Kidney tubule cell (primary cell): ENCODE measurements at regions not wholly inside any gene's neighbourhood (a gene's known extent, or its start where the extent isn't known, plus 50 kb on each side); places are given as distances from the start of the nearest gene placed in this dataset.

Experiments used
- DNase-seq: peaks from one replicate; pipeline ENCODE4 v3.0.0-alpha.2; 2018; ENCODE audit warnings: low spot score

DNA sequence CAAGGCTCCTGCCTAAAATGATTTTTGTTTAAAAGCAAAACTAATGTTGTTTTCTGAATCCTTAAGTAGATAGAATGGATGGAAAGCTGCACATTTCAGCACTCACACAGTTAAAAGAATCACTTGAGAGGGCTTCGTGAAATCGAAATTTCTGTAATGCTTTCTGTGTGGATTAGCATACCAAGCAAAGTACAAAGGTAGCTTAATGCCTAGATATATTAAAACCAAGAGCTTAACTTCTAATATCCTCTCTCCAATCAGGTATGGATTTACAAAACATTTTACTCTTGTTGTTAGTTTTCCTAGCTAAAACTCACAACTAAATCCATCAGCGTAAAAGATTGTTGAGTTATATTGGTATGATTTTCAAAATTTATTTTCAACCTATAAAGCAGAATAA is 378.8 kb upstream of the PRMT6 start:
- no peak for DNase-seq

- no peak for DNase-seq
Observed at GRCh38 chr1:106678279-106679050, 378.0 kb upstream of the PRMT6 start.

DNA sequence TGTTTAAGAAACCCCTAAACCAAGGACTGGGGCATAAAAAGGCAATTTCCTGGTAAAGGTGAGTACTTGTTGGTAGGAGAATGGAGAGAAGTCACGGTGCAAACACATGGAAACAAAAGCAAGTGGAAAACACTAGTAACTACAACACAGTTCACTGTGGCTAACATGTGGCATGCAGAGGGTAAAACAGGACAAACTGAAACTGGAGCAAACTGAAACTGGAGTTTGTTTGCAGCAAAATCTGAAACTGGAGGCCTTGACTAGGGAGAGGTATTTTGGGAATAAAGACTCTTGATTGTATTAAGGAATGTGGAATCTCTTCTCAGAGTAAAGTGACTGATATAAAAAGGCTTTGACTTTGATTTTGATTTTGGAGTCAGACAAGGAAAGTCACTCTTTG is 376.3 kb upstream of the PRMT6 start:
- no peak for DNase-seq

GRCh38 chr1:106680776-106681344 is 375.6 kb upstream of the PRMT6 start:
- no peak for DNase-seq

DNA sequence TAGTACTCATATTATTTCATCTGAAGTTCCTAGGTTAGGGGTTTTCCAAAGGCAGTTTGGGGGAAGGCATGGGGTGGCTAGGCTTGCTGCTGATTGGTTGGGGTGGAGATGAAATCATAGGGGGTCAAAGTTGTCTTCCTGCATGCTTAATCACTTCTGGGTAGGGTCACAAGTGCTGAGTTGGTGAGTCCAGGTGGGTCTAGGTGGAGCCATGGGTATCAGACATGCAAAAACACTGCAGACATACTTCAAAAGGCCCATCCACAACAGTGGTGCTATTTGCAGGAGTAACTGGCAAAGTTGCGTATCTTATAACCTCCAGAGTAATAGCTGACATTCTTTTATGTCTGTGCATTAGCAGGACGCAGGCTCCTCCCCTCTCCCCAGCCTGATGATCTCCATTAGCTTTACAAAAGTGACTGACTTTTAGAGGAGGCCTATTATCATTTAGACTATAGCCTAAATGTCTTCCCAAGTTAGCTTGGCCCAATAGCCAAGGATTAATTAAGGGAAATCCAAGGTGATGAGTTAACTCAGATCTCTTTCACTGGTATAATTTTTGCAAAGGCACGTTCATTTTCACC is 374.4 kb upstream of the PRMT6 start:
- DNase-seq = no peak

GRCh38 chr1:106688446-106688845 is 368.0 kb upstream of the PRMT6 start:
- no peak for DNase-seq

DNA sequence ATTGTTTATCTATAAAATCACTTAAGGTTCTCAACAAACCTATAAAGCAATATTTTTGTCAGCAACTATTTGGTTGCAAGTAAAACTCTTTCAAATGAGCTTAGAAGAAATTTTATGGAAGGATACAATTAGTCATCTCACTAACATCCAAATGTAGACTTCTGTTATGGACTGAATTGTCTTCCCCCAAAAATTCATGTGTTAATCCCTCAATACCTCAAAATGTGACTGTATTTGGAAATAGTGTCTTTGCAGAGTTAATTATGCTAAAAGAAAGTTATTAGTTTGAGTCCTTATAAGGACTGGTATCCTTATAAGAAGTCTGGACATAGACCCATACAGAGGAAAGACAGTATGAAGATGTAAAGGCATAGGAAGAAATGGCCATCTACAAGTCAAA is 357.8 kb upstream of the PRMT6 start:
- no peak for DNase-seq

DNA sequence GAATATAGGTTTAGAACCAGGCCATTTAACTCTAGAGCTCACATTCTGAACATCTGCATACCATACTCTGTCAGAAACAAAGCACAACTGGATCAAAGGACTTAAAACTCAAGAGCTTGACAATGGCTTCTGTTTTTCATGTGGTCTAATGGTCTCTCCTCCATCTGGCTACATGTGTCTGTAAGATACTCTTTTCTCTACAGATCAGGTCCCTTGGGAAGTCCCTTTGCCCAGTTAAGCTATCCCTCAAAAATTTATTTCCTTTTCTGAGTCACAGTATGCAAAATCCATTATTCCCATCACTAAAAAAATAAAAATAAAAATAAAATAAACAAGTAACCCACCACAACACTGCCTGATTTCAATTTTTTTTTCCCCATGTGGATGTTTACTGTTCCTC is 357.0 kb upstream of the PRMT6 start:
- DNase-seq = no peak

GRCh38 chr1:106700211-106700610 is 356.3 kb upstream of the PRMT6 start:
- no peak for DNase-seq

DNA sequence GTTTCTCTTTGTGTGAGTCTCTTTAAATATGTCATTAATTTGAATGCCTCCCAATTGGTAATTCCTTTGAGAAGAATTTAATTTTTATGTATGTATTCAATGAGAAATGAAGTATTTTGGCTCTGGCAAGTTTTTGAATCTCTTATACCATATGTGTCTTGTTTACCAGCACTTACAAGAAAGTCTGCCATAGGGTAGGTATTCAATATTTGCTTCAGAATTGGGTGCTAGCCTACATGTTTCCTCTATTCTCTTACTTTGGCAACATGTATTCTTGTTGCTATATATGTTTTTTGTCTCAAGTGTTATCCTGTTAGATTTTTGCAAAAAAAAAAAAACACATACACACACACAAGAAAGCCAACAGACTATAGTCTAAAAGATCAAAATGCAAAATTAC is 350.5 kb upstream of the PRMT6 start:
- no peak for DNase-seq

DNA sequence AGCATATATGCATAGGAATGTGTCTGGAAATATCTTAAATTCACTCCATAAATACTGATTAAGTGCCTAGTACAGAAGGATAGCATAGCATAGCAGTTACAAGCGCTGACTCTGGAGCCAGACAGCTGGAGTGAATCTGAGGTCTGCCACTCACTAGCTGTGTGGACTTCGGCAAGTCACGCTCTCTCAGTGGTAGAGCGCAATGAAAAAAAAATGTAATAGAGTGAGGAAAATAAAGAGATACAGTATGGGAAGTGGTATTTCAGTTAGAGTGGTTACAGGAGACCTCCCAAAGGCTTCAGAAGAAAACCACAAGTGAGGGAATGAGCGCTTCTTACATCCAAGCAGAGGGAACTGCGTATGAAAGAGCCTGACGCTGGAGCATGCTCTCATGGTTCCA is 338.9 kb upstream of the PRMT6 start:
- DNase-seq = peak; percentile 18

DNA sequence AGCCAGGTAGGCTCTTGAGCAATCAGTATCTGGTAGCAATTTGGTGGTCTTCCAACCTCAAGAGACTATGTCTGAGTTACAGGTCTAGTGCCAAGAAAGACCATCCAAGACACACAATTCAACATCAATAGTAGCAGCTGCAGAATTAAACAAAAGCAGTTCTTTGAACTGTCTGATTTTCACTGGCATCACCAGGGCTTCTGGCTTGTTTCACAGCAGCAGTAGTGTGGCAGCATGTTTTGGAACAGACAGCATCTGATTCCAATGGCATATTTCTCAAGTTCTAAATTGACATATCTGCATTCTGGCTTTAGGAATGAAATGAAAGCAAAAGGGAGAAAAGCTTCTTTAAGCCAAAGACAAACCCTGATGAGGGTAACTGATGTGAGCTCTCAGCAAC is 334.7 kb upstream of the PRMT6 start:
- no peak for DNase-seq

GRCh38 chr1:106722466-106722865 is 334.0 kb upstream of the PRMT6 start:
- no peak for DNase-seq

- no peak for DNase-seq
Observed at GRCh38 chr1:106727171-106727570, 329.3 kb upstream of the PRMT6 start.

DNA sequence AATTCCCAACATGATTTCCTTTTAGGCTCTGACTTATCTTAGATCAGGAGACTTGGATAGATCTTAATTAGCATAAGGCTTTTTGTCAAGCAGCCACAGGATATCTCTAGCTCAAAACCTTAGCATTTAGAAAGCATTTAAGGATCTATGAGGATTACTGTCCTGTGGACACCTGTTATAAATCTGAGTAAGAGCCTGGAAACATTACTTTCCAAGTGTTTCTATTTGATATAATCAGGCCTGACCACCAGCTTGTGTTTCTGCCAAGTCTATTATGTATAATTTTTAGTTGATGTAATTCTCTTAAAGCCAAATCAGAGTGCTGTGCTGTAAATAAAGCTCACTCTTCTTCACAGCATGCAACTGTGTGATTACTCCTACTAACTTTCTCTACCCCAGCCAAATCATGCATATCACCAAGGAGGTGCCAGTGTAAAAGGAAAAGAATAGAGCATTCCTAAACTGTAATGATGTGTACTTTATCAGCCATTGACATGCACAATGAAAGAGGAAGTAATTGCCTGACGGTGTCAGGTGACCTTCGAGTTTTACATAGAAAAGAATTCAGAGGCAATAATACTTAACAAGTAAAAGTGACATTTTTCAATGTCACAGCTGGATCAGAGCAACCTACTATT is 309.9 kb upstream of the PRMT6 start:
- peak; percentile 69 for DNase-seq

DNA sequence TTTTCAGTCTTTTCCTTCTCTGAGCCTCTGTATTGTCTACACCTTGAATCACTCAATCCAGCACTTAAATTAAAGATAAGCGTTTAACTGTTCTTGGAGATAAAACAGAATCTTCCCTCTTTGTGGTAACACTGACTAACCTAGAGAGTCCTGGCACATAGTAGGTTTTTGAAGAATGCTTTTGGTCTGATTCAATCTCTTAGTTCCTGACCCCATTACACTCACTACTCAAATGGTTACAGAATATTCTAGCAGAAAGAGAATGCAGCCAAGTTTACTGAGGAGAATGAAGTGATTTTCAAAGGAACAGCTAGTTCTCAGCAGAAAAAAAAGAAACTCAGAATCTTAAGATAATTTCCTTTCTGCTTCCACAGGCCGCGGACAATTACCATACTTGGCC is 309.2 kb upstream of the PRMT6 start:
- no peak for DNase-seq

GRCh38 chr1:106747791-106748190 is 308.7 kb upstream of the PRMT6 start:
- no peak for DNase-seq

DNA sequence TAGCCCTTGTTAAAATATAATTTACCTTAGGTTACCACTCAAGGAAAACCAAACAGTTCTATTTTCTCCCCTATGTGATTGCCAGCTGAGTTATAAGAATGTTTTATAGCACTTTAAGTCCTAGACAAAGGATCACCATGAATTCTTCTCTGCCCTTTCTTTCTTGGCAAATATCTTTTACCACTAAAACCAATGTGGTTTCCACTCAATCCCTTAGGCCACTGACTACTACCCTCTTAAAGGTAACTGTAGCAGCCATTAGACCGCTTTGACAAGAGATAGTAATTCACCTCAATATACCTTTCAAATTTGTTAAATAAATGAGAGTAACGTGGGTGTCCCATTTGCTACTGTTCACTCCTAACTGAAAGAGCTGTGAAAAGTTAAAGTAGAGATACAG is 307.9 kb upstream of the PRMT6 start:
- DNase-seq = no peak

DNA sequence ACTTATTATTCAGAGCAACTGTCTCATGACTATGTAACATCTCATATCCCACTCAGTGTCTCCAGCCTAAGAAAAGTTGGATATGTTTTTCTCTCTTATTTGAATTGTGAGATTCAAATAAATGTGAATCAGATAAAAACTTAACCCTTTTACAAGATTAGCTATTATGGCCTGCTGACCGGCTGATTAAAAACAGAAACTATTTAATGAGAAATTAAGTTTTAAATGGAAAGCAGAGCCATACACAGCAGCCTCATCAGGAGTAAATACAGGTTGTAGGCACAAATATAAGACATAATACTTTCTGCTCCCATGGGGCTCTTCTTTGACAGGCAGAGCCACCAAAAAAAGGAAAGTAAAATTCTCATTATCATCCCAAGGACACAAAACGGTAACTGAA is 307.0 kb upstream of the PRMT6 start:
- DNase-seq = no peak

GRCh38 chr1:106749906-106750305 is 306.6 kb upstream of the PRMT6 start:
- DNase-seq = no peak

- DNase-seq = no peak
Observed at GRCh38 chr1:106751002-106751401, 305.5 kb upstream of the PRMT6 start.

- no peak for DNase-seq
Observed at GRCh38 chr1:106753066-106753465, 303.4 kb upstream of the PRMT6 start.

DNA sequence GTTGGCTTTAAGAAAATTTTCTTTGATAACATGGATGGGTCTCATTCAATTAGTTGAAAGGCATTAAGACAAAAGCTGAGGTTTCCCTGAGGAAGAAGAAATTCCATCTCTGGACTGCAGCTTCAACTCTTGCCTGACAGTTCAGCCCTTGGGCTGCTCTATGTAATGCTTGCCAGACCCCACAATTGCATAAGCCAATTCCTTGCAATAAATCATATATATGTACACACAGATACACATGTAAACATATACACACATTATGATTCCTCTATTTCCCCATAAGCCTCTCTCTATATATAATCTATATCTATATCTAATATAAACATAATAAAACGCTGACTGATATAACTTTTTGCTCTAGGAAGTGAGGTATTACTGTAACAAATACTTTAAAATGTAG is 301.5 kb upstream of the PRMT6 start:
- DNase-seq = no peak
